Adrenal gland (tissue), 9 donors: ENCODE measurements at regions not wholly inside any gene's neighbourhood (a gene's known extent, or its start where the extent isn't known, plus 50 kb on each side); places are given as distances from the start of the nearest gene placed in this dataset.

Experiments used
- DNase-seq, 7 donors: peaks; one replicate each; pipeline ENCODE4 v3.0.0-alpha.2; 2019 to 2020
- H3K27ac ChIP-seq, 5 donors: fragments of 200-600 bp; sonication (generic) in 4 of 5; 1 replicate in 3 of 5; 2 replicates in 2 of 5; pipeline versions ENCODE4 v1.5.1 to v1.8.0; 2016 to 2020; ENCODE audit warnings: mild to moderate bottlenecking in 1 of 5
- H3K27me3 ChIP-seq: fragments of 200-600 bp; 2 replicates; pipeline ENCODE4 v1.8.0; 2021
- H3K36me3 ChIP-seq, 2 donors: fragments of 200-600 bp; replicated peaks in 1 of 2; 1 replicate in 1 of 2; 2 replicates in 1 of 2; pipeline versions ENCODE4 v1.5.1 to v1.8.0; 2018 to 2022
- H3K4me1 ChIP-seq, 2 donors: fragments of 200-600 bp; replicated peaks in 1 of 2; 1 replicate in 1 of 2; 2 replicates in 1 of 2; pipeline versions ENCODE4 v1.5.1 to v1.8.0; 2018 to 2021
- H3K4me3 ChIP-seq, 4 donors: fragments of 200-600 bp; sonication (generic) in 3 of 4; one replicate each; pipeline ENCODE4 v1.5.1; 2016 to 2018
- H3K9me3 ChIP-seq, 3 donors: fragments of 200-600 bp; sonication (generic) in 1 of 3; replicated peaks in 1 of 3; 1 replicate in 2 of 3; 2 replicates in 1 of 3; pipeline versions ENCODE4 v1.5.1 to v1.8.0; 2016 to 2021
- POLR2A ChIP-seq, 2 donors: fragments of 450-650 bp; IDR thresholded peaks; one replicate each; pipeline ENCODE4 v1.6.1; 2017; ENCODE audit warnings: antibody characterized with exemption in 2 of 2, mild to moderate bottlenecking in 2 of 2, moderate library complexity in 1 of 2
- WGBS, 4 donors: extraction: QIAGEN DNeasy Blood & Tissue Kit in 2 of 4; methylation state at CpG; one replicate each; pipeline versions ENCODE4 v1.1.5 to v1.1.7; 2013 to 2017; 5-methylcytosine and 5-hydroxymethylcytosine counted together
- intact Hi-C, 2 donors: fragments of 100-400 bp; cut with DNase I; formaldehyde crosslinking; loops; one replicate each; pipeline versions ENCODE4 v1.14.1 to v1.15.0; 2022 to 2023
- TF ChIP-seq, protein P1 (sequence below), 6 experiments: fragments of 450-650 bp in 4 of 6; fragments of 200-600 bp in 2 of 6; sonication (generic) in 1 of 6; IDR thresholded peaks; 1 replicate in 5 of 6; 2 replicates in 1 of 6; pipeline versions ENCODE4 v1.5.1 to v1.8.0; 2016 to 2021; ENCODE audit warnings: antibody characterized with exemption in 6 of 6, mild to moderate bottlenecking in 2 of 6, moderate library complexity in 1 of 6
- donor health status: healthy with polysubstance abuse.
- donor health status: Bipolar disorder and iron deficiency.
- donor health status: DM: yes; HTN: yes; CAD: no.
- donor health status: DM: no; HTN: no; CAD: no.
- donor health status: DM: no; HTN: no; CAD: no.

DNA sequence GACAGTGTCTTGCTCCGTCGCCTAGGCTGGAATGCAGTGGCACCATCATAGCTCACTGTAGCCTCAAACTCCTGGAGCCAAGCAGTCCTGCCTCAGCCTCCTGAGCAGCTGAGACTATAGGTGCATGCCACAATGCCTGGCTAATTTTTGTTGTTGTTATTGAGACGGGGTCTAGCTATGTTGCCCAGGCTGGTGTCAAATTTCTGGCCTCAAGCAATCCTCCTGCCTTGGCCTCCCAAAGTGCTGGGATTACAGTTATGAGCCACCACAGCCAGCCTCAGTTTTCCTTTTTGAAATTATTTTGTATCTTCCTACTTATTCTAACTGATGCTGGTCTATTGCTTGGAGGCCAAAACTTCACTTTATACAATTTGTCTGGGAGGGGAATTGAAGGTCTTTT lies 436.1 kb downstream of the UTRN start:
- intact Hi-C loops: no loop called here
- H3K27ac ChIP-seq: no peak overlapping the region
- no peak for DNase-seq
- no peaks in the 10 kb centered on the region for H3K27me3 ChIP-seq
- TF ChIP-seq, protein P1, sequence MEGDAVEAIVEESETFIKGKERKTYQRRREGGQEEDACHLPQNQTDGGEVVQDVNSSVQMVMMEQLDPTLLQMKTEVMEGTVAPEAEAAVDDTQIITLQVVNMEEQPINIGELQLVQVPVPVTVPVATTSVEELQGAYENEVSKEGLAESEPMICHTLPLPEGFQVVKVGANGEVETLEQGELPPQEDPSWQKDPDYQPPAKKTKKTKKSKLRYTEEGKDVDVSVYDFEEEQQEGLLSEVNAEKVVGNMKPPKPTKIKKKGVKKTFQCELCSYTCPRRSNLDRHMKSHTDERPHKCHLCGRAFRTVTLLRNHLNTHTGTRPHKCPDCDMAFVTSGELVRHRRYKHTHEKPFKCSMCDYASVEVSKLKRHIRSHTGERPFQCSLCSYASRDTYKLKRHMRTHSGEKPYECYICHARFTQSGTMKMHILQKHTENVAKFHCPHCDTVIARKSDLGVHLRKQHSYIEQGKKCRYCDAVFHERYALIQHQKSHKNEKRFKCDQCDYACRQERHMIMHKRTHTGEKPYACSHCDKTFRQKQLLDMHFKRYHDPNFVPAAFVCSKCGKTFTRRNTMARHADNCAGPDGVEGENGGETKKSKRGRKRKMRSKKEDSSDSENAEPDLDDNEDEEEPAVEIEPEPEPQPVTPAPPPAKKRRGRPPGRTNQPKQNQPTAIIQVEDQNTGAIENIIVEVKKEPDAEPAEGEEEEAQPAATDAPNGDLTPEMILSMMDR (IDR thresholded peaks at IDR 0.05): no peak
- TF ChIP-seq POLR2A (IDR thresholded peaks at IDR 0.05): no peak
- H3K36me3 ChIP-seq: no peaks in the 10 kb centered on the region
- H3K4me1 ChIP-seq: no peaks in the 10 kb centered on the region
- H3K9me3 ChIP-seq: no peaks in the 10 kb centered on the region
- WGBS, 4 donors: 96 to 100% (median 98%) methylated on average over 3 of the region's 3 CpGs
- H3K4me3 ChIP-seq: no peak overlapping the region

DNA sequence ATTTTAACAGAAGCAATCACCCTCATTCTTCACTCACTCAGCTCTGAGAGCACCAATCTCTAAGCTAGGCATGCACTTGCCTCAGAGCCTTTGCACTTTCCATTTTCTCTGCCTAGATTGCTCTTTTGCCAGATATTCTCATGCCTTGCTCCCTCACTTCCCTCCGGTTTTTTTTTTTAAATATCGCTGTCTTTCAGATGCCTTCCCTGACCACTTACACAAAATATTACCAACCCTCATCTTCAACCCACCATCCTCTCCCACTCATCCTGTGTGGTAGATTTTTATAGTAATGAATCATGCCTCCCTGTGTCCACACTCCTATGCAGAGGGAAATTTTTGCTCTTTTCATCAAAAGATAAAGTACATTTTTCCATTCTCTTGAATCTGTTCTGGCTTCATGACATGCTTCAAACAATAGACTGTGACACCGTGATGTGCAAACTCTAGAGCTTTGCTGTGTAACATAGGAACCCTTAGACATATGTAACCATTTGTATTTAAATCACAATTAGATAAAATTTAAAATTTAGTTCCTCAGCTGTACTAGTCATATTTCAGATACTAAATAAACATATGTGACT lies 437.1 kb downstream of the UTRN start:
- 93 to 97% (median 94%) methylated on average over 3 of the region's 3 CpGs for WGBS, 4 donors
- H3K27me3 ChIP-seq: no peaks in the 10 kb centered on the region
- no peak overlapping the region for H3K4me3 ChIP-seq
- no peaks in the 10 kb centered on the region for H3K4me1 ChIP-seq
- no peak for DNase-seq
- no peaks in the 10 kb centered on the region for H3K36me3 ChIP-seq
- intact Hi-C loops: no loop called here
- no peak overlapping the region for H3K27ac ChIP-seq
- TF ChIP-seq POLR2A (IDR thresholded peaks at IDR 0.05): no peak
- TF ChIP-seq, protein P1 (IDR thresholded peaks at IDR 0.05): no peak
- no peaks in the 10 kb centered on the region for H3K9me3 ChIP-seq

GRCh38 chr6:144722925-144723324 lies 437.8 kb downstream of the UTRN start:
- intact Hi-C loops: no loop called here
- no peak for TF ChIP-seq POLR2A (IDR thresholded peaks at IDR 0.05)
- TF ChIP-seq, protein P1 (IDR thresholded peaks at IDR 0.05): no peak
- no peaks in the 10 kb centered on the region for H3K27me3 ChIP-seq
- H3K27ac ChIP-seq: no peak overlapping the region
- H3K4me1 ChIP-seq: no peaks in the 10 kb centered on the region
- no peaks in the 10 kb centered on the region for H3K36me3 ChIP-seq
- no peaks in the 10 kb centered on the region for H3K9me3 ChIP-seq
- no peak overlapping the region for H3K4me3 ChIP-seq
- no peak for DNase-seq

GRCh38 chr6:144723431-144723830 lies 438.3 kb downstream of the UTRN start:
- Histone ChIP-seq H3K4me1 (no peaks in the 10 kb centered on the region), H3K27ac (no peak overlapping the region), H3K4me3 (no peak overlapping the region), H3K36me3 (no peaks in the 10 kb centered on the region), H3K9me3 (no peaks in the 10 kb centered on the region), H3K27me3 (no peaks in the 10 kb centered on the region)
- no peak for DNase-seq
- TF ChIP-seq, protein P1 (IDR thresholded peaks at IDR 0.05): no peak
- TF ChIP-seq POLR2A (IDR thresholded peaks at IDR 0.05): no peak
- intact Hi-C loops: no loop called here
